GM19463 (cell line): ENCODE measurements at regions not wholly inside any gene's neighbourhood (a gene's known extent, or its start where the extent isn't known, plus 50 kb on each side); places are given as distances from the start of the nearest gene placed in this dataset.
"Not testable (repeated sequence)": the region's sequence is repeated elsewhere in the genome, so short reads cannot be mapped to it uniquely, and the experiment has no call there.

ENCODE experiments used
- ATAC-seq: cut with Tn5 transposase; IDR thresholded peaks from one replicate; pipeline ENCODE4 v1.9.1; 2021; ENCODE audit warnings: mild to moderate bottlenecking, moderate library complexity; ENCODE audit not compliant: unreplicated experiment

- ATAC-seq = no peak
These were observed 360.2 kb downstream of the GLUD2 start for GRCh38 chrX:121407627-121408026.

- ATAC-seq = not testable (repeated sequence)
These were observed 384.1 kb downstream of the GLUD2 start for GRCh38 chrX:121431514-121431913.

GRCh38 chrX:121433289-121433688 is 385.9 kb downstream of the GLUD2 start:
- no peak for ATAC-seq

- ATAC-seq = not testable (repeated sequence)
These were observed 390.3 kb downstream of the GLUD2 start for GRCh38 chrX:121437666-121438065.

GRCh38 chrX:121455890-121456289 is 408.5 kb downstream of the GLUD2 start:
- no peak for ATAC-seq

- peak; percentile 73 for ATAC-seq
These were observed 408.9 kb downstream of the GLUD2 start for GRCh38 chrX:121456315-121456714.

- ATAC-seq = no peak
These were observed 409.7 kb downstream of the GLUD2 start for GRCh38 chrX:121457096-121457495.

GRCh38 chrX:121479406-121479805 is 432.0 kb downstream of the GLUD2 start:
- no peak for ATAC-seq

GRCh38 chrX:121496966-121497365 is 449.6 kb downstream of the GLUD2 start:
- ATAC-seq = no peak

GRCh38 chrX:121504153-121504552 is 456.7 kb downstream of the GLUD2 start:
- no peak for ATAC-seq

GRCh38 chrX:121546317-121546716 is 498.9 kb downstream of the GLUD2 start:
- no peak for ATAC-seq

GRCh38 chrX:121558886-121559285 is 511.5 kb downstream of the GLUD2 start:
- ATAC-seq = no peak

GRCh38 chrX:121562616-121563015 is 515.2 kb downstream of the GLUD2 start:
- no peak for ATAC-seq

- peak; percentile 59 for ATAC-seq
These were observed 522.2 kb downstream of the GLUD2 start for GRCh38 chrX:121569609-121570008.

- no peak for ATAC-seq
These were observed 522.8 kb downstream of the GLUD2 start for GRCh38 chrX:121570072-121570841.

GRCh38 chrX:121571333-121571732 is 523.9 kb downstream of the GLUD2 start:
- no peak for ATAC-seq

GRCh38 chrX:121574384-121574783 is 527.0 kb downstream of the GLUD2 start:
- not testable (repeated sequence) for ATAC-seq

GRCh38 chrX:121579016-121579760 is 531.8 kb downstream of the GLUD2 start:
- peak; percentile 58 for ATAC-seq

GRCh38 chrX:121581885-121582284 is 534.5 kb downstream of the GLUD2 start:
- ATAC-seq = no peak

- no peak for ATAC-seq
These were observed 538.2 kb downstream of the GLUD2 start for GRCh38 chrX:121585626-121586025.

- ATAC-seq = no peak
These were observed 545.5 kb downstream of the GLUD2 start for GRCh38 chrX:121592884-121593283.

- ATAC-seq = no peak
These were observed 550.9 kb downstream of the GLUD2 start for GRCh38 chrX:121598356-121598755.
